ENCODE measurements at regions not wholly inside any gene's neighbourhood (a gene's known extent, or its start where the extent isn't known, plus 50 kb on each side); places are given as distances from the start of the nearest gene placed in this dataset.

DNA sequence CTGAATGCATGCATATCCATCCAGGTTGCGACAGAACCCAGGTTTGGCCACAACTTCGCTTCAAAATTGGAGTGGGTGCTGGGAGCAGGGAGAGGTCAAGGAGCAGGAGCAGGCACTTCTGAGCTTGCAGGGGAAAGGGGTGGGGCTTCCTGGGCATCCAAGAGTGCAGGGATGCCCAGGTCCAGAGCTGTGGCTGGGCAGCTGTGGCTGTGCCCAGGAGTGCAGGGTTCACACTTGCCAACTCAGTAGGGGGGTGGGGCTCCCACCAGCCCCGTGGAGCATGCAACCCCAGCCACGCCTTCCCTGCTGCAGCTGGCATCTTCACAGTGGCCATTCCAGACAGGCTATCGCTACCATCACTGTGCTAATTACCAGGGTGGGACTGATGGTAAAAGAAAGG, 115.3 kb upstream of the MTNR1B start:
- TF ChIP-seq SP1 (IDR thresholded peaks at IDR 0.05) (no peak), FOXM1 (IDR thresholded peaks at IDR 0.05; ENCODE audit: borderline replicate concordance) (no peak), BHLHE40 (IDR thresholded peaks at IDR 0.05; ENCODE audit: borderline replicate concordance) (no peak), FOXK2 (IDR thresholded peaks at IDR 0.05) (no peak), SUZ12 (IDR thresholded peaks at IDR 0.05) (no peak)
- TF ChIP-seq, protein P1, sequence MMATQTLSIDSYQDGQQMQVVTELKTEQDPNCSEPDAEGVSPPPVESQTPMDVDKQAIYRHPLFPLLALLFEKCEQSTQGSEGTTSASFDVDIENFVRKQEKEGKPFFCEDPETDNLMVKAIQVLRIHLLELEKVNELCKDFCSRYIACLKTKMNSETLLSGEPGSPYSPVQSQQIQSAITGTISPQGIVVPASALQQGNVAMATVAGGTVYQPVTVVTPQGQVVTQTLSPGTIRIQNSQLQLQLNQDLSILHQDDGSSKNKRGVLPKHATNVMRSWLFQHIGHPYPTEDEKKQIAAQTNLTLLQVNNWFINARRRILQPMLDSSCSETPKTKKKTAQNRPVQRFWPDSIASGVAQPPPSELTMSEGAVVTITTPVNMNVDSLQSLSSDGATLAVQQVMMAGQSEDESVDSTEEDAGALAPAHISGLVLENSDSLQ (IDR thresholded peaks at IDR 0.05) = no peak

All from HEK293T (cell line).